ENCODE measurements at regions not wholly inside any gene's neighbourhood (a gene's known extent, or its start where the extent isn't known, plus 50 kb on each side); places are given as distances from the start of the nearest gene placed in this dataset.

DNA sequence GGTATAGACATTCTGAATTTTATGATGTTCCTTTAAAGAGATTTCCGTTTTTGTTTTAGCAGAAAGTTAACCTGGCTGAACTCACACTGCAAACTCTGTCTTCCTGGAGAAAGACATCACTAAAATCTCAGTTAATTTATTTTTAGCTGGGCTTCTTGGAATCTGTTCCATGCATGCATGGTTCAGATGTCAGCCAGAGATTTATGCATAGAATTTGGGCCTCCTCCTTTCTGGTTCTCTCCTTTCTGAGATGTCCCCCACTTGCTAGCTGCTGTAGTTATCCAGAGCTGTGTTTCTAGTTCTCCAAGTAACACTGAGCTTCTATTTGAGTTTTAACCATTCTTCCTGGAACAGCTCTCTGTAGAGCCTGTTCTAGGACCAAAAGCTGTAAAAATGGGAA is 77.3 kb upstream of the TANC2 start:
- H3K9me3 ChIP-seq (ENCODE audit: low read length), result no peaks in the 10 kb centered on the region
- H2AFZ ChIP-seq (ENCODE audit: low read length), result no peak overlapping the region
- TF ChIP-seq DMAP1 (CRISPR knock-in tag; IDR thresholded peaks at IDR 0.05), result no peak
- TF ChIP-seq IRF1 (CRISPR knock-in tag; IDR thresholded peaks at IDR 0.05; ENCODE audit: low read depth), result no peak
- no peak for TF ChIP-seq MBNL3 (CRISPR knock-in tag; conservative IDR thresholded peaks at IDR 0.05)
- no peak for TF ChIP-seq ZNF224 (CRISPR knock-in tag; IDR thresholded peaks at IDR 0.05)
- TF ChIP-seq NFIB (CRISPR knock-in tag; IDR thresholded peaks at IDR 0.05; ENCODE audit: borderline replicate concordance), result no peak
- TF ChIP-seq POGZ (CRISPR knock-in tag; IDR thresholded peaks at IDR 0.05), result no peak
- no peak for TF ChIP-seq JARID2 (CRISPR knock-in tag; IDR thresholded peaks at IDR 0.05; ENCODE audit: insufficient replicate concordance)
- TF ChIP-seq, protein P1, sequence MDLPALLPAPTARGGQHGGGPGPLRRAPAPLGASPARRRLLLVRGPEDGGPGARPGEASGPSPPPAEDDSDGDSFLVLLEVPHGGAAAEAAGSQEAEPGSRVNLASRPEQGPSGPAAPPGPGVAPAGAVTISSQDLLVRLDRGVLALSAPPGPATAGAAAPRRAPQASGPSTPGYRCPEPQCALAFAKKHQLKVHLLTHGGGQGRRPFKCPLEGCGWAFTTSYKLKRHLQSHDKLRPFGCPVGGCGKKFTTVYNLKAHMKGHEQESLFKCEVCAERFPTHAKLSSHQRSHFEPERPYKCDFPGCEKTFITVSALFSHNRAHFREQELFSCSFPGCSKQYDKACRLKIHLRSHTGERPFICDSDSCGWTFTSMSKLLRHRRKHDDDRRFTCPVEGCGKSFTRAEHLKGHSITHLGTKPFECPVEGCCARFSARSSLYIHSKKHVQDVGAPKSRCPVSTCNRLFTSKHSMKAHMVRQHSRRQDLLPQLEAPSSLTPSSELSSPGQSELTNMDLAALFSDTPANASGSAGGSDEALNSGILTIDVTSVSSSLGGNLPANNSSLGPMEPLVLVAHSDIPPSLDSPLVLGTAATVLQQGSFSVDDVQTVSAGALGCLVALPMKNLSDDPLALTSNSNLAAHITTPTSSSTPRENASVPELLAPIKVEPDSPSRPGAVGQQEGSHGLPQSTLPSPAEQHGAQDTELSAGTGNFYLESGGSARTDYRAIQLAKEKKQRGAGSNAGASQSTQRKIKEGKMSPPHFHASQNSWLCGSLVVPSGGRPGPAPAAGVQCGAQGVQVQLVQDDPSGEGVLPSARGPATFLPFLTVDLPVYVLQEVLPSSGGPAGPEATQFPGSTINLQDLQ (CRISPR knock-in tag; IDR thresholded peaks at IDR 0.05), result no peak
- POLR2A ChIA-PET, result no interaction called here
- H3K4me1 ChIP-seq (ENCODE audit: insufficient read depth, low read length), result no peaks in the 10 kb centered on the region
- CTCF ChIA-PET (ENCODE audit: low intra/inter-chr PET ratio, low total read pairs), result no interaction called here
- no peaks in the 10 kb centered on the region for H3K36me3 ChIP-seq (replicated peaks in 1 of 2; ENCODE audit: control insufficient read depth in 1 of 2, insufficient read depth in 2 of 2, low read length in 2 of 2)
- no TSS peak for BruUV-seq (replicated peaks)
- H3K27me3 ChIP-seq (ENCODE audit: control insufficient read depth in 1 of 2, insufficient read depth in 2 of 2, low read length in 2 of 2), result peaks cover 0 to 9% of the 10 kb centered on the region in 2 experiments; a peak in 2 of 5 replicates
- intact Hi-C loops (cut with micrococcal nuclease; ENCODE audit: unreplicated experiment), result no loop called here
- DNase-seq (ENCODE audit: low spot score) (no peak), ATAC-seq (no peak), FAIRE-seq (no peak)
- no peak overlapping the region for H3K4me2 ChIP-seq (ENCODE audit: low read depth, low read length)
- no peak overlapping the region for H3K27ac ChIP-seq (ENCODE audit: extremely low read length, insufficient read depth, low read length)
- 5% methylated on average over 1 of the region's 1 CpG for WGBS (ENCODE audit: low lambda C conversion rate)
- in situ Hi-C loops (cut with HindIII; ENCODE audit: extremely low pct_ligation_motif_present, low pct_unique_long_range_greater_than_20kb), result no loop called here
- H4K20me1 ChIP-seq (ENCODE audit: insufficient read depth, low read length), result no peaks in the 10 kb centered on the region
- no peaks in the 10 kb centered on the region for H3K79me2 ChIP-seq (ENCODE audit: insufficient read depth, low read length)
- no peak overlapping the region for H3K9ac ChIP-seq (ENCODE audit: insufficient read depth, low read depth, low read length)
- H3K4me3 ChIP-seq (replicated peaks in 1 of 3; ENCODE audit: insufficient read depth in 1 of 3, low read depth in 2 of 3, low read length in 3 of 3), result no peak overlapping the region
